22Rv1 (cell line): ENCODE measurements at regions not wholly inside any gene's neighbourhood (a gene's known extent, or its start where the extent isn't known, plus 50 kb on each side); places are given as distances from the start of the nearest gene placed in this dataset.

Experiments used
- H3K27ac ChIP-seq: fragments of 450-650 bp; 2 replicates; pipeline ENCODE4 v1.5.1; 2017
- ZFX ChIP-seq: fragments of 450-650 bp; IDR thresholded peaks from 2 replicates; pipeline ENCODE4 v1.6.1; 2017; ENCODE audit warnings: antibody characterized with exemption, borderline replicate concordance
- TF ChIP-seq, protein P1 (sequence below): fragments of 450-650 bp; IDR thresholded peaks from 2 replicates; pipeline ENCODE4 v1.5.1; 2017; ENCODE audit warnings: mild to moderate bottlenecking

DNA sequence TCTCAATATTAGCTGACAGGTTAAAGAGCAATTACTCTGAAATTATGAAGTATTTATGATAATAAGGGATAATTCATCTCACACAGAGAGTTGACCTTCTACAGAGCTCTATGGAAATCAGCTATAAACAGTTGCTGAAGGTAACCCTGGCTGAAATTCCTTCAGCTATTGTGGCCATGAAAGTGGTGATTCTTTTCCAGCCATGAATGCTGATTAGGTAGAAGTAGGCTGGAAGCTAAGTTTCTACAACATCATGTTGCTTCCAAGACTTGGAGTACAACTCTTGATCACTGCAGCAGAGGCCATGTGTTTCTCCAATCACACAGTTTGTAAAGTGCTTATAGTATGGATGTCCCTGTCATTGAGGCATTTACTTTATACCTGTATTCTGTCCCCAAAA lies 2128.9 kb downstream of the MRPL39 start:
- H3K27ac ChIP-seq: no peak overlapping the region
- no peak for TF ChIP-seq ZFX
- TF ChIP-seq, protein P1, sequence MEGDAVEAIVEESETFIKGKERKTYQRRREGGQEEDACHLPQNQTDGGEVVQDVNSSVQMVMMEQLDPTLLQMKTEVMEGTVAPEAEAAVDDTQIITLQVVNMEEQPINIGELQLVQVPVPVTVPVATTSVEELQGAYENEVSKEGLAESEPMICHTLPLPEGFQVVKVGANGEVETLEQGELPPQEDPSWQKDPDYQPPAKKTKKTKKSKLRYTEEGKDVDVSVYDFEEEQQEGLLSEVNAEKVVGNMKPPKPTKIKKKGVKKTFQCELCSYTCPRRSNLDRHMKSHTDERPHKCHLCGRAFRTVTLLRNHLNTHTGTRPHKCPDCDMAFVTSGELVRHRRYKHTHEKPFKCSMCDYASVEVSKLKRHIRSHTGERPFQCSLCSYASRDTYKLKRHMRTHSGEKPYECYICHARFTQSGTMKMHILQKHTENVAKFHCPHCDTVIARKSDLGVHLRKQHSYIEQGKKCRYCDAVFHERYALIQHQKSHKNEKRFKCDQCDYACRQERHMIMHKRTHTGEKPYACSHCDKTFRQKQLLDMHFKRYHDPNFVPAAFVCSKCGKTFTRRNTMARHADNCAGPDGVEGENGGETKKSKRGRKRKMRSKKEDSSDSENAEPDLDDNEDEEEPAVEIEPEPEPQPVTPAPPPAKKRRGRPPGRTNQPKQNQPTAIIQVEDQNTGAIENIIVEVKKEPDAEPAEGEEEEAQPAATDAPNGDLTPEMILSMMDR: no peak

DNA sequence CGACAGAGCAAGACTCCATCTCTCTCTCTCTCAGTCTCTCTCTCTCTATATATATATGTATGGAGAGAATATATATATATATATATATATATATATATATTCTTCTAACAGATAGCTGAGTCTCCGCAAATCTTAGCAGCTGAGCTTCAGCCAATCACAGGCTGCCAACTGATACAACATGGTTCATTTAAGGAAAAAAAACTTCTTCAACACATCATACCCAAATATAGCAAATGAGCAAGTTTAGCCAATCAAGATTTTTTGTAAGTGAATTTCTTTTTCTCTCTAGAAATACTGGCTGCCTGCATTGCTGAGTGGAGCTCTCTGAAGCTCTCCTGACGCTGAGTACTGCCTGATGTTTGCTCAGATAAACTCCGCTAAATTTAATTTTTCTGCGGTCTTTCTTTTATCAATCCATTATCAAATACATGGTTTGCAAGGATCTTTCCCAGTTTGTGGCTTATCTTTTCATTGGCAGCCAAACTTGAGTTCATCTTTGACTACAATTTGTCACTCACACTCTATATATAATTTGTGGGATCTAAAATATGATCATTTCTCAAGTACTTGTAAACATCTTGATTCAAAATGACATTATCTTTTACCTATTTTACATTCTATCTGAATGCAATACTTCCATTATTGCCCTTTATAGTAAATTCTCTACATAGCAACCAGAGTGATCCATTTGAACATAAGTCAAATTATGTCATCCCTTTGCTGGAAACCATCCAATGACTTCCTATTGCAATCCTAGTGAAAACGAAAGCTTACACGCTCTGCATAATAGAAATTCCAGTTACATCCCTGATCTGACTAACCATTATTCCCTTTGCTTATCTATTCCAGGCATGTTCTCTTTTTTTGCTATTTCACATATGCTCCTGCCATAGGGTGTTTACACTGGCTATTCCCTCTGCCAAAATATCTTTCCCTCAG lies 2131.7 kb downstream of the MRPL39 start:
- no peak overlapping the region for H3K27ac ChIP-seq
- TF ChIP-seq, protein P1: no peak
- TF ChIP-seq ZFX: no peak

DNA sequence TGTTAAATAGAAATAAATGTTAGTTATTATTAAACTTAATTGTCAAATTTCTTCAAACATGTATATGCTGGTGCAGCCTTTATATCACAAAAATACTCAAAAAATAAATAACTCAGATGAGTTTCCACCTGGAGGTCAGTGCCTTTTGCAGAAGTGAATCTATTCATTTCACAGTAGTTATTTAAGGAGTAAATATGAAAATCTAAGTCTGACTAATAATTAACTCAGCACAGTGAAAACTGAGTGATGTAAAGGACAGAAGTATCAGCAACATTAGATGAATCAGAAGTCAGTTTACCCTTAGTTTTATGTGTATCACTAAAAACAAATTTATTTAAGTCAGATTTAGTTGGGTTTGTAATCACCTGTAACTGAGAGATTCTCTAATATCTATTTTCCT lies 2135.4 kb downstream of the MRPL39 start:
- TF ChIP-seq, protein P1: no peak
- TF ChIP-seq ZFX: no peak
- no peak overlapping the region for H3K27ac ChIP-seq

DNA sequence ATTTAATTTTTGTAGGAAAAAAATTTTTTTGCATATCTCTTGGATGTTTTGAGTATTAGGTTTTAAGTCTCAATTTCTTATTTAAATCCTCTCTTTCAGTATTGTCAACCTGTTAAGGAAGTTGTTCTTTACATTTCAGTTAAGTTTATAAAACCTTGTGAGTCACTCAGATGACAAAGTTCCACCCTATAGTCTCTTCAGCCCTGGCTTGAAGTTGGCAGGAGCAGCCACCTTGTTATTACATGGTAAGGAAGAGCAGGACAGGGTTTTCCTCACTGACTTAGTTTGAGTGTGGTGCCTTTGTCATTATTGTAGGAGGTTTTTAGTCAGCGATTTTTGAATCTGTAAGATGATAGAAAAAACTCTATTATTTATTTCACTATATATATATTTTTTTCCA lies 2143.9 kb downstream of the MRPL39 start:
- TF ChIP-seq, protein P1: no peak
- H3K27ac ChIP-seq: no peak overlapping the region

DNA sequence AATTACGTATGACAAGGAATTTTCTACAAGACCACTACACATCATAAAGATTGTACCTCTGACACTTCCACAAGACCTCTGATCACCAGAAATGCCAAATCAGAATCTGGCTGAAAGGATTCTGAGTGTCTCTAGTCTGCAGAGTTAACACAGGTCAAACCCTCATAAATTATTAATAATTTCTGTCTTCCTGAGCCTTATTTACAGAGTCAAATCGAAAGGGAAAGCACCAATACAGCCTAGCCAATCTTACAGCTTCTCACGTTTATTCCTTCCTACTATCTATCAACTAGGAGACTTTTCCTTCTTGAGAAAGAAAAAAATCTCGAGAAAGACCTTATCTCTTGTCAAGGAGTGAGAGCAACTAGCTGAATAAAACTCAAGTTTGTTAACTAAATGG lies 2151.6 kb downstream of the MRPL39 start:
- H3K27ac ChIP-seq: no peak overlapping the region
- TF ChIP-seq ZFX: no peak
- TF ChIP-seq, protein P1: no peak

DNA sequence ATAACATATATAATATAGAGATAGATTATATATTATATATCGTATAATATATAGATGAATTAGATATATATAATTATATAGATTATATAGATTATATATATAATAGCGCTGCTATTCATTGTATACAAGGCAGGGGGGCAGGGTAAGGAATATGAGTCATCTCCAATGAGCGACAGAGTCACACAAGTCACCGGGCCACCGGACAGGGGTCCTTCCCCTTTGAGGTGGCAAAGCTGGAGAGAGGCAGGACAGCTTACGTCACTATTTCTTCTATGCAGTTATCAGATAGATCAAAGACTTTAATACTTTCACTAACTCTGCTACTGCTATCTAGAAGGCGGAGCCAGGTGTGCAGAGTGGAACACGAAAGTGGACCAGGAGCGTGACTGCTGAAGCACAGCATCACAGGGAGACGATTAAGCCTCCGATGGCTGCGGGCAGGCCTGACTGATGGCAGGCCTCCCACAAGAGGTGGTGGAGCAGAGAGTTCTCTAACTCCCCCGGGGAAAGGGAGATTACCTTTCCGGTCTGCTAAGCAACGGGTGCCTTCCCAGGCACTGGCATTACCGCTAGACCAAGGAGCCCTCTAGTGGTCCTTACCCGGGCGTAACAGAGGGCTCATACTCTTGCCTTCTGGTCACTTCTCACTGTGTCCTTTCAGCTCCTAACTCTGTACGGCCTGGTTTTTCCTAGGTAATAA lies 2154.7 kb downstream of the MRPL39 start:
- TF ChIP-seq, protein P1: peak; percentile 75
- no peak for TF ChIP-seq ZFX
- no peak overlapping the region for H3K27ac ChIP-seq

DNA sequence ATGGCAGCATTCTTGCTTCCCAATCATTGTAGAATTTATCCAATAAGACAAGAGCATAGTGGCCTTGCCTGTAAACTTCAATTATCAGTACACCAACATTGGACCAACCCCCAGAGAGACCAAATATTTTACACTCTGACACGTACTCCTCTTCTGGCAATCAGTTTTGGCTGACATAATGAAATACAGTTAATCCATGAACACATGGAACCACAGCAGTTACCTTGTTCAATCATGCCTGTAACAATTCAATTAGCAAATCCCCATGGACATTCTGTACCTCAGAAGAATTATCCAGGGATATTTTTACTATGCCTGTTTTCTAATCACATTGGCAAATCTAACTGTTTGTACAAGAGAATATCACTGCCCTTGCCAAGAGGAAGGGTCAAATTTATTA lies 2162.0 kb downstream of the MRPL39 start:
- no peak overlapping the region for H3K27ac ChIP-seq
- TF ChIP-seq, protein P1: no peak
- no peak for TF ChIP-seq ZFX
